Kidney epithelial cell (primary cell): ENCODE measurements at regions not wholly inside any gene's neighbourhood (a gene's known extent, or its start where the extent isn't known, plus 50 kb on each side); places are given as distances from the start of the nearest gene placed in this dataset.

Source experiments
- DNase-seq: peaks from one replicate; pipeline ENCODE4 v3.0.0-alpha.2; 2010; ENCODE audit warnings: low read depth
- H3K27me3 ChIP-seq: 2 replicates; pipeline ENCODE4 v1.6.0; 2011; ENCODE audit warnings: low read length; ENCODE audit not compliant: control insufficient read depth, insufficient read depth
- H3K36me3 ChIP-seq: 2 replicates; pipeline ENCODE4 v1.5.1; 2011; ENCODE audit warnings: low read length; ENCODE audit not compliant: control insufficient read depth, insufficient read depth
- H3K4me3 ChIP-seq: 2 replicates; pipeline ENCODE4 v1.5.1; 2011; ENCODE audit warnings: low read depth, mild to moderate bottlenecking, control low read depth, low read length
- TF ChIP-seq, protein P1 (sequence below): IDR thresholded peaks from 2 replicates; pipeline ENCODE4 v1.5.1; 2011; ENCODE audit warnings: mild to moderate bottlenecking, moderate library complexity, low read length, control low read depth, inconsistent platforms; ENCODE audit not compliant: insufficient read depth, poor library complexity, severe bottlenecking

DNA sequence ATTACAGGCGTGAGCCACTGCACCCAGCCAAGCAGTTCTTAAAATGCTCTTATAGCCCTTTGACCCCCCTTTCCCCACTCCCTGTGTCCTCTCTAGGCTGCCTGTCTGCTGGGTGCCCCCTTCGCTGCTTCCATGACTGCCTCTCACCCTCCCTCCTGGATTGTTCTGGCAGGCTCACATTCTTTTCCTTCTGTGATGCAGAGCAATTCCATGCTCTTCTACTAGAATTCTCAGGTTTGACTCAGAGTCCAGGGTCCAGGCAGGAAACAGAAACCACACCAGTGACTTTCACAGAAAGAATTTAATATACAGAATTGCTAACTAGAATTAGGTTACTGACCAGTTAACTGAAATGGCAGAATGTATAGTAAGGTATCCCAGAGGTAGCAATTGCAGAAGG lies 244.8 kb downstream of the BAMBI start:
- TF ChIP-seq, protein P1, sequence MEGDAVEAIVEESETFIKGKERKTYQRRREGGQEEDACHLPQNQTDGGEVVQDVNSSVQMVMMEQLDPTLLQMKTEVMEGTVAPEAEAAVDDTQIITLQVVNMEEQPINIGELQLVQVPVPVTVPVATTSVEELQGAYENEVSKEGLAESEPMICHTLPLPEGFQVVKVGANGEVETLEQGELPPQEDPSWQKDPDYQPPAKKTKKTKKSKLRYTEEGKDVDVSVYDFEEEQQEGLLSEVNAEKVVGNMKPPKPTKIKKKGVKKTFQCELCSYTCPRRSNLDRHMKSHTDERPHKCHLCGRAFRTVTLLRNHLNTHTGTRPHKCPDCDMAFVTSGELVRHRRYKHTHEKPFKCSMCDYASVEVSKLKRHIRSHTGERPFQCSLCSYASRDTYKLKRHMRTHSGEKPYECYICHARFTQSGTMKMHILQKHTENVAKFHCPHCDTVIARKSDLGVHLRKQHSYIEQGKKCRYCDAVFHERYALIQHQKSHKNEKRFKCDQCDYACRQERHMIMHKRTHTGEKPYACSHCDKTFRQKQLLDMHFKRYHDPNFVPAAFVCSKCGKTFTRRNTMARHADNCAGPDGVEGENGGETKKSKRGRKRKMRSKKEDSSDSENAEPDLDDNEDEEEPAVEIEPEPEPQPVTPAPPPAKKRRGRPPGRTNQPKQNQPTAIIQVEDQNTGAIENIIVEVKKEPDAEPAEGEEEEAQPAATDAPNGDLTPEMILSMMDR: no peak
- DNase-seq: no peak
- Histone ChIP-seq H3K27me3 (no peaks in the 10 kb centered on the region), H3K36me3 (no peaks in the 10 kb centered on the region), H3K4me3 (no peak overlapping the region)

DNA sequence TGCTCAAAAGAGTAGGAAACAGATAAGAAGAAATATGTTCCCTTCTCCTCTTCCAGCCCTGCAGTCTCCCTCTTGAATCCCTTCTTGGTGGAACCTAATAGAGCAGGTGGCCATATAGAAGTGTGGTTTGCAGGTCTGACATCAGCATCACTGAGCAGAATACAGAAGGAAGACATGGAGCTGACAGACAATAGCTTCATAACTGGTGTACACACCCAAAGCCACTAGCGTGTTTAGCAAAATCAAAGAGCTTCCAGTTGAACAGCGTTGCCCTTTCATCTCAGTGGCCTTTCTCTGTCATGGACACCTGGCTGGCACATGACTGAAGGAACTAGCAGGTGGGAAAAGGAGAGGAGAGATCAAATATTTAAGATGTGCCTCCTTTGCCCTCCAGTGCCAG lies 245.5 kb downstream of the BAMBI start:
- TF ChIP-seq, protein P1: no peak
- no peak overlapping the region for H3K4me3 ChIP-seq
- no peaks in the 10 kb centered on the region for H3K36me3 ChIP-seq
- no peak for DNase-seq
- H3K27me3 ChIP-seq: no peaks in the 10 kb centered on the region

DNA sequence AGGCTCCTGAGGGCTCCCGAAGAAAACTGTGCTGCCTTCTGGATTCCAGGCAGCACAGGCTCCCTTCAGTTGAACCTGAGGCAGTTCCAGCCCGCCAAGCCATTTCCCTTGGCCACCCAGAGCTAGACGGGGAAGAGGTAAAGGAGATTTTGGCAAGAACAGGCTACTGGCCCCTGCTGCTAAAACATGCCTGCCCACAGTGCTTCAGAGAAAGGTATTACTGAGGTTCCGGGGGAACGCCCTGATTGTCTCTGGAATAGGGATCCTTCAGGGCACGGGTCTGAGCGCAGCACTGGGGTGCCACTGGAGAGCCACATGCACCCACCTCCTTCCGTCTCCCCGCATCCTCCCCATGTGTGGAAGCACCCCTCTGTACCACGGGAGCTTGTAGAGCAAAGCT lies 247.4 kb downstream of the BAMBI start:
- no peak overlapping the region for H3K4me3 ChIP-seq
- no peaks in the 10 kb centered on the region for H3K36me3 ChIP-seq
- no peak for DNase-seq
- TF ChIP-seq, protein P1: no peak
- no peaks in the 10 kb centered on the region for H3K27me3 ChIP-seq

DNA sequence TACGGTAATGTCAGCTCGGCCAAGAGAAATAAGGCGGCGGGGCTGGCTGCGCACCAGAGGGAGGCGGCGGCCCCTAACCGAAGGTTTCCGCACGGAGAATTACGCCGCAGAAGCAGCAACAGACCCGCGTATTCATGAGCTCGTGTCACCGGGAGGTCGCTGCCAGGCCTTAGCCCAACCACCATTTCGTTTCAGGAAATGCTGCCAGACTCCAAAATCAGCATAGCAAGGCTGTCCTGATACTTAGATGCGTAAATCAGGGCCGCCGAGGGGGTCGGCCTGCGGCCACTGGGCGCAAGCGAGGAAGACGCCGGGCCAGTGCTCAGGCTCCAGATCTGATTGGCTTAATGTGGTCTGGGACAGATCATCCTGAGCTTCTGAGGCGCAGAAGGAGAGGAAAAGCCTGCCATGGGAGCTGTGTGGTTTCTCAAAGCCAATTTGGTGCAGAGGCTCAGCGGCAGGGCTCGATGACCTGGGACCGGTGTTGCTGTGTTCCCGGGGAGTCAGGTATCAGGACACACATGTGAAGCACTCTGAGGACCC lies 247.9 kb downstream of the BAMBI start:
- no peaks in the 10 kb centered on the region for H3K36me3 ChIP-seq
- H3K4me3 ChIP-seq: no peak overlapping the region
- no peak for DNase-seq
- H3K27me3 ChIP-seq: no peaks in the 10 kb centered on the region
- TF ChIP-seq, protein P1: no peak

DNA sequence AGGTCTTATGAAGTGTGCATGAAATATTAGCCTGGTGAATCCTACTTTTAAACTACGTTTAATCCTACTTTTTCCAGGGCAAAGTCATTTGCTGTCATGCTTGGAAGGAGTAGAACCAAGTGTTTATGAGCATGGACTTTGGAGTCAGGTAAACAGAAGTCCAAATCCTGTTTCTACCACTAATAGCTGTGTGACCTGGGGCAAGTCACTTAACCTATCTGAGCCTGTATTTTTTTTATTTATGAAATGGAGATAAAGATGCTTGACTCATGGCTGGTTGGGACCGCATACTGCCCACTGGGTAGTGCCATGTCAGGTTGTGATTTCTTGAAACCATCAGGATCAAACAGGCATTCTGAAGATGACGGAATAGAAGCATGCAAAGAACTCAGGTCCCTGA lies 249.6 kb downstream of the BAMBI start:
- TF ChIP-seq, protein P1: no peak
- Histone ChIP-seq H3K27me3 (no peaks in the 10 kb centered on the region), H3K4me3 (no peak overlapping the region), H3K36me3 (no peaks in the 10 kb centered on the region)
- no peak for DNase-seq

DNA sequence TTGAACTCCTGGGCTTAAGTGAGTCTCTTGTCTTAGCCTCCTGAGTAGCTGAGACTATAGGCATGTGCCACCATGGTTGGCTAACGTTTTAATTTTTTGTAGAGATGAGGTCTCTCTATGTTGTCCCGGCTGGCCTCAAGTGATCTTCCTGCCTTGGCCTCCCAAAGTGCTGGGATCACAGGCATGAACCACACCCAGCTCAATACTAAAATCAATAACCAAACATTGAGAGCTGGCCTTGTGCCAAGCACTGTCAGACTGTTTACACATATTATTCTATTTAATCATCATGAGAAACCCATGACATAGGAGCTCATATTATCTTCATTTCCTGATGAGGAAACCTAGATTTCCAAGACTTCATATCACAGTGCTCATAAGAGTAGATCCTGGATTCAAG lies 251.2 kb downstream of the BAMBI start:
- TF ChIP-seq, protein P1: no peak
- Histone ChIP-seq H3K27me3 (no peaks in the 10 kb centered on the region), H3K4me3 (no peak overlapping the region), H3K36me3 (no peaks in the 10 kb centered on the region)
- no peak for DNase-seq
